GM19438 (cell line): ENCODE measurements at regions not wholly inside any gene's neighbourhood (a gene's known extent, or its start where the extent isn't known, plus 50 kb on each side); places are given as distances from the start of the nearest gene placed in this dataset.
A peak's percentile ranks its signal among the peaks of the same experiment; 100 is the strongest.

Experiments used
- ATAC-seq: cut with Tn5 transposase; IDR thresholded peaks from one replicate; pipeline ENCODE4 v1.9.1; 2021; ENCODE audit warnings: low read depth; ENCODE audit not compliant: unreplicated experiment

- no peak for ATAC-seq
These were observed 194.6 kb upstream of the ARID1B start for GRCh38 chr6:156582509-156582992.

- ATAC-seq = no peak
These were observed 197.6 kb upstream of the ARID1B start for GRCh38 chr6:156579564-156579963.

GRCh38 chr6:156577749-156578148 is 199.4 kb upstream of the ARID1B start:
- no peak for ATAC-seq

DNA sequence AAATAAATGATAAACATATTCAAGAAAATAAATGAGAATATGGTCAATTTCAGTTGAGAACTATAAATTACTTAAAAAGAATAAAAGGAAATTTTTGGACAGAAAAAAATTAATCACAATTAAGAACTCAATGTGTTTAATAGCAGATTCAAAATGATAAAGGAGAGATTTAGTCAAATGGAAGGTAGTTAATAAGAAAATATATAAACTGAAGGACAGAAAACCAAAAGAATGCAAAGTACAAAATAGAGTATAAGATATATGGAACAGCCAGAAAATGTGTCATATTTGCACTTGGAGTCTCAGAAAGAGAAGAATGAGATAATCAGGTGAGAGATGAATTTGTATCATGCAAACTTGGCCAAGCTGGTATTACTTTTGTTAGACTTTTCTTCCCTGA is 201.8 kb upstream of the ARID1B start:
- ATAC-seq = no peak

DNA sequence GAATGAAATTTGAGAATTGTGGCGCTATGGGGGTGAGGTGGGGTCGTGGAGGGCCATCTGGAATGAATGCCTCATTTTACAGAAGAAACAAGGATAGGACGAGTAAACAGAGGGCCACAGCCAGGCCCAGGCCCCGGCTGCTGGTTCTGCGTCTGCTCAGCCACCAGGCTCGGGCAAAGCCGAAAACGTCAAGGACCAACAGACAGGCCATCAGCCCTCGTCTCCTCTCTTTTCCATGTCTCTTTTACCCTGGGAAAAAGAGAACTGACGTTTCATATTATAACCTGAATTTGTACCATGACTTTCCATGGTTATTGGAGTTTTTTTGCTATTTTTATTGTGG is 212.4 kb upstream of the ARID1B start:
- ATAC-seq = no peak

DNA sequence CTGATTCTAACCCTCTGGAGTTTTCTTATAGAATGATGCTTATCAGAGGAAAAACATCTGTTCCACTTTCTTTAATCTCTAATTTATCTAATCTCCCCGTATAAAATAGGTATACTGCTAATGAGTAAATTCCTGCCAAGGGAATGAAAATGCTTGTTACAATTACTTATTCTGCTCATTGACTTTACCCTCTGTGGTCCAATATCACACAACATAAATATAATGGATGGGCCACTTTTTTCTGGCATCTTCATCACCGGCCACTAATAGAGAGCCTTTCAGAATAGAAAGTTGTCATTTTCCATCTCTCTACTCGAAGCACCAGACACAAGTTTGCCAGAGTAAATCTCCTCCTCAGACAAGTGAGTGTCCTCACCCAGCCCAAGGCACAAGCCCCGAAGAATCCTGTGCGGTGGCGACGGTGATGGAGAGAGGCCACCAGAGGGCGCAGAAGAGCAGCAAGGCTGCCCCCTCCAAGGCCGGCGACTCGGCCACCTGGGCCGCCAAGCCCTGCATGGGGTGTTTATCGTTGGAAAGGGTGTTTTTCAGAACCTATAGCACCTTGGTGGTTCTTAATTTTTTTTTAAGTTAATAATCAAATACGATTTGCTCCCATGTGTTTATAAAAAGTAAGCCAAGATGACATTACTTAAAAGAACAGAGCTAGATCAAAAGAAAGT is 212.9 kb upstream of the ARID1B start:
- peak; percentile 96 for ATAC-seq

- ATAC-seq = no peak
These were observed 213.5 kb upstream of the ARID1B start for GRCh38 chr6:156563714-156564113.

DNA sequence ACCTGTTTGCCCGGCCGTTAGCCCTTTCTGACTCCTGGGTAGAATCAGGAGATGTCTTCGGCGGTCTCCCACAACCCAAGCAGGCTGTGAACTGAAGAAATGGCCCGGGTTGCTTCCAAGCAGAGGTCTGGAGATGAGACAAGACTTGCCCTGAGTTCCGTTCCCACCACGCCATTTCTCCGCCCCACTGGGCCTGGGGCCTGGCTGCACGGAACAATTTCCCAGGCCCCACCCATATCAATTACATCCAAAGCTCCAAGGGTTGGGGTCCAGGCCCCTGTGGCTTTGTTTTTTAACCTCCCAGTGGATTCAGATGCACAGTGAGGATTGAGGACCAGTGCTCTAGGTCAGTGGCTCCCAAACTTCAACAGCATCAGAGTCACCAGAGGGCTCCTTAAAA is 214.5 kb upstream of the ARID1B start:
- ATAC-seq = no peak

DNA sequence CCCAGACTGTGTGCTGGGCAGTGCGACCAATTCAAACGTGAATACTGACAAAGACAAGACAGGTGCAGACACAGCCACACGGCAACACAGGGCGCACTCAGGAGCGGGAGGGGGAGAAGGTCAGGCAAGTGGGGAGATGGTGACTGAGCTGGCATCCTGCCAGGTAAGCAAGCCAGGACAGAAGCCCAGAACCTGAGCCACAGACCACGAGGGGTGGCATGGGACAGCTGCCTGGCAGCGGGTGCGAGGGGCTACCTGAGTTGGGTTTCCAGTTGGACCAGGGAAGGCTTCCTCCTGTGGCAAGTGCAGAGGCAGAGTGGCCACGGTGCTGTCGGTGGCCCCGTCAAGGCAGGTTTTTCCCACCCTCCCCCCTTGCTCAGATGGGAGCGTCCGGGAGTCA is 215.2 kb upstream of the ARID1B start:
- ATAC-seq = no peak

GRCh38 chr6:156560476-156560875 is 216.7 kb upstream of the ARID1B start:
- no peak for ATAC-seq

GRCh38 chr6:156559162-156559690 is 218.0 kb upstream of the ARID1B start:
- ATAC-seq = no peak

DNA sequence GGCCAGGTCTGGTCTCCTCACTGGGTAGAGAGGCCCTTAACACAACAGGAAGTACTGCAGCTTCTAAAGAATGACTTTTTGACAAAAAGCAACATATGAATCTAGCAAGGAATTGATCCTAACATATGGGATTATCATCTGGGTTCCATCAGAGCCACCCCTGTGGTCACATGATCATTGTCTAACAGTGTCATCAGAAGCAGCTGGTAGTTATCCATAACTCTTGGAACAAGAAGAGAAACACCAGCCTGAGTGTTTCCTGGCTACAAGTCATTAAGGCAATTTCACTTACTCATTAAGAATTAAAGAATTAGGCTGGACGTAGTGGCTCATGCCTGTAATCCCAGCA is 219.3 kb upstream of the ARID1B start:
- ATAC-seq = no peak

GRCh38 chr6:156557251-156557910 is 219.8 kb upstream of the ARID1B start:
- no peak for ATAC-seq

- no peak for ATAC-seq
These were observed 220.4 kb upstream of the ARID1B start for GRCh38 chr6:156556811-156557210.

- ATAC-seq = no peak
These were observed 222.1 kb upstream of the ARID1B start for GRCh38 chr6:156555116-156555515.

DNA sequence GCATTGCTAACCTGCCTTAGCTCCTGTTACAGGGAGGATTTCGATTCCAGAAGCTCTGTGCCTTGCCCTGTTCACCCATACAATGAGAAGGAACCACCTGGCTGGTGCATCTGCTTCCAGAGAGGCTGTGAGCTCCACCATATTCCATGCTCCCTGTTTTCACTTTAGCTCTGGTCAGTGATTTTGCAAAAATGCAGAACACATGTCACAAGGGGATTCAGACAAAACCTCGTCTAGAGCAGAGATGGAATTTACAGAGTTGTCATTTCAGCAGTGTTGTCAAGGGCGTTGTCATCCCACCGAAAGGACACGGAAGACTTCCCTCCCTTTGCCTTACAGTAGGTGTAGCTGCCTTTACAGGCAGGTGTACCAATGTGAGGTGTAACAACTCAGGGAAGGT is 223.0 kb upstream of the ARID1B start:
- ATAC-seq = no peak

DNA sequence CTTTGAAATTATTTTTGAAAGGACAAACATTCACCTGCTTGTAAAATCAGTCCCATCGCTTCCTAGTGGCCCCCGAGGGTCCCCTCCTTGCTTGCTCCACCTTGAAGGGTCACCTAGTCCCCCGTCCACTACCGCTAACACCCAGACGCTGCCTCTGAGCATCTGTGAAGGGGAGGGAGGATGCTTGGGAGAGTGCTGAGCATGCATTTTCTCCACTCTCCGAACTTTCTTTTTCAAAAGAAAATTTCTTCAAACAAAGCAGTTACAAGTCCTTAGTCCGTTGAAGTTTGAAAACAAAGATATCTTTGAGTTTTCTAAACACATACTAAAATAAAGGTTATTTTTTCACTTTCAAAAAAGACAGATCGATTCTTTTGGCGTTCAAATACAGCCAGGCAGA is 224.3 kb upstream of the ARID1B start:
- ATAC-seq = no peak

- no peak for ATAC-seq
These were observed 226.2 kb upstream of the ARID1B start for GRCh38 chr6:156550949-156551348.

DNA sequence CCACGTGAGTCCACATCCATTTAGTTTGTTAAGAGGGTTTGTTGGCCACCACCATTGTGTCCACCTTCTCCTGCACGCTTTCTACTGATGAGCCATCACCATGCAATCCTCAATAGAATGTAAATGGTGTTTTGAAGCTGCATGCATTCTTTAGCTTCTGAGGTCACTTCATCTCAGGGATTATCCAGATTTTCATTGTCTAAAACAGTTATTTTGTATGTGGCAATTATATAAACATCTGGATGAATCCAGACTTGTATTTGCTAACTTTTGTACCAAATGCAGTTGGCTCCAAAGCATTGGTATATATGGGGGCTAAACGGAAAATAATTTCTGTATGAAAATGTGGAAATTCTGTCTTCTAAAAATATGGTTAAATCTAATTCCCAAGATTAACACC is 231.2 kb upstream of the ARID1B start:
- ATAC-seq = no peak

DNA sequence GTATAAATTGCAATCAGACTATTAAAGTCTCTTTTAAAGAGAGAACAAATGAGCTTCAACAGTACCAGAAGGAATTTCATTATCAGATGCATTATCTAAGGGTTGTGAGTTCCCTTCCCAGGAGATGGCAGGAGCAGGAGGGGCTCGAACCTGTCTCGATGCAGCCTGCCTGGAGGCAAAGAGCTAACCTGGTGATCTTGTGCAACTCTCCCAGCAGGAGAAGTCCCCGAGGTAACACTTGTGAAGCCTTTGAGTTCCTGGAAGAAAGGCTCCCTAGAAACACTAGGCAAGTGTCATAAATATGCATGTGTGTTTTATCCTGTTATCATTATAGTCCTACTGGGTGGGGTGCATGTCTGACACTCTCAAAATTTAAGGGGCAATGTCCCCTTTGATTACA is 232.2 kb upstream of the ARID1B start:
- ATAC-seq = no peak

- ATAC-seq = no peak
These were observed 233.1 kb upstream of the ARID1B start for GRCh38 chr6:156544046-156544445.

- ATAC-seq = no peak
These were observed 233.7 kb upstream of the ARID1B start for GRCh38 chr6:156543431-156543830.
